Progenitor cell of endocrine pancreas (in vitro differentiated cells): ENCODE measurements at regions not wholly inside any gene's neighbourhood (a gene's known extent, or its start where the extent isn't known, plus 50 kb on each side); places are given as distances from the start of the nearest gene placed in this dataset.
"Not testable (repeated sequence)": the region's sequence is repeated elsewhere in the genome, so short reads cannot be mapped to it uniquely, and the experiment has no call there.

Source experiments
- DNase-seq: peaks from one replicate; pipeline ENCODE4 v3.0.0; 2021; ENCODE audit warnings: low spot score; ENCODE audit not compliant: unreplicated experiment
- H3K27ac Mint-ChIP-seq: 2 replicates; pipeline ENCODE4 v1.8.0; 2021; ENCODE audit warnings: mild to moderate bottlenecking, moderate library complexity, mixed read lengths
- H3K27me3 Mint-ChIP-seq: 2 replicates; pipeline ENCODE4 v1.8.0; 2021; ENCODE audit warnings: mixed read lengths
- H3K36me3 Mint-ChIP-seq: 2 replicates; pipeline ENCODE4 v1.8.0; 2022; ENCODE audit warnings: mixed read lengths; ENCODE audit not compliant: insufficient read depth
- H3K4me1 Mint-ChIP-seq: 2 replicates; pipeline ENCODE4 v1.8.0; 2021; ENCODE audit warnings: low read depth, mixed read lengths
- H3K4me3 Mint-ChIP-seq: 2 replicates; pipeline ENCODE4 v1.8.0; 2021; ENCODE audit warnings: low read depth, mild to moderate bottlenecking, moderate library complexity, mixed read lengths
- H3K9me3 Mint-ChIP-seq: 2 replicates; pipeline ENCODE4 v1.8.0; 2021; ENCODE audit warnings: low read depth, mixed read lengths
- TF ChIP-seq, protein P1 (sequence below): fragments of 200-600 bp; sonication (generic); IDR thresholded peaks from one replicate; pipeline ENCODE4 v1.5.0; 2021; ENCODE audit warnings: antibody characterized with exemption, mild to moderate bottlenecking; ENCODE audit not compliant: unreplicated experiment

DNA sequence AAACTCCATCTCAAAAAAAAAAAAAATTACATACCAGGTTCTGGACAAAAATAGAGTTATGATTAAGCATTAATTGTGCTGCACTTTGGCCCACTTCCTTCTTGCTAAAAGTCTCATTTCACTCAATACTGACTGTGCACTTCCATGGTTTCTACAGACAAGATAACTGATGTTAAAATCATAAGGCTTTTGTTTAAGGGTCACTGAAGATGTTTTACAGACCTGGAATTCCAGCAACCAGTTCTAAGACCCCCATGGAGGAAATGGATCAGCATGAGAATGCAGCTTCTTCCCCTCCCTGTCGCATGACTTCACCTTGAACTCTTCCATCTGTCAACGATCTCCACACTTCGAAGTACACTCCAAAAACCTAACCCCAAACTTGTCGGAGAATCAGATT, 1191.8 kb upstream of the AUTS2 start:
- TF ChIP-seq, protein P1, sequence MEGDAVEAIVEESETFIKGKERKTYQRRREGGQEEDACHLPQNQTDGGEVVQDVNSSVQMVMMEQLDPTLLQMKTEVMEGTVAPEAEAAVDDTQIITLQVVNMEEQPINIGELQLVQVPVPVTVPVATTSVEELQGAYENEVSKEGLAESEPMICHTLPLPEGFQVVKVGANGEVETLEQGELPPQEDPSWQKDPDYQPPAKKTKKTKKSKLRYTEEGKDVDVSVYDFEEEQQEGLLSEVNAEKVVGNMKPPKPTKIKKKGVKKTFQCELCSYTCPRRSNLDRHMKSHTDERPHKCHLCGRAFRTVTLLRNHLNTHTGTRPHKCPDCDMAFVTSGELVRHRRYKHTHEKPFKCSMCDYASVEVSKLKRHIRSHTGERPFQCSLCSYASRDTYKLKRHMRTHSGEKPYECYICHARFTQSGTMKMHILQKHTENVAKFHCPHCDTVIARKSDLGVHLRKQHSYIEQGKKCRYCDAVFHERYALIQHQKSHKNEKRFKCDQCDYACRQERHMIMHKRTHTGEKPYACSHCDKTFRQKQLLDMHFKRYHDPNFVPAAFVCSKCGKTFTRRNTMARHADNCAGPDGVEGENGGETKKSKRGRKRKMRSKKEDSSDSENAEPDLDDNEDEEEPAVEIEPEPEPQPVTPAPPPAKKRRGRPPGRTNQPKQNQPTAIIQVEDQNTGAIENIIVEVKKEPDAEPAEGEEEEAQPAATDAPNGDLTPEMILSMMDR, result no peak
- Mint-ChIP-seq H3K27ac (no peak overlapping the region), H3K4me3 (no peak overlapping the region), H3K36me3 (no peaks in the 10 kb centered on the region), H3K9me3 (peaks cover 2% of the 10 kb centered on the region), H3K4me1 (no peaks in the 10 kb centered on the region), H3K27me3 (no peaks in the 10 kb centered on the region)
- DNase-seq, result no peak

- no peak for DNase-seq
- H3K4me3 Mint-ChIP-seq, result no peak overlapping the region
- no peak overlapping the region for H3K27ac Mint-ChIP-seq
- no peaks in the 10 kb centered on the region for H3K36me3 Mint-ChIP-seq
- TF ChIP-seq, protein P1, result no peak
- no peaks in the 10 kb centered on the region for H3K27me3 Mint-ChIP-seq
- peaks cover 2% of the 10 kb centered on the region for H3K9me3 Mint-ChIP-seq
- no peaks in the 10 kb centered on the region for H3K4me1 Mint-ChIP-seq
Observed at GRCh38 chr7:68407460-68407859, 1190.8 kb upstream of the AUTS2 start.

GRCh38 chr7:68408873-68409272, 1189.4 kb upstream of the AUTS2 start:
- Mint-ChIP-seq H3K4me3 (no peak overlapping the region), H3K27me3 (no peaks in the 10 kb centered on the region), H3K27ac (no peak overlapping the region), H3K4me1 (no peaks in the 10 kb centered on the region), H3K36me3 (no peaks in the 10 kb centered on the region), H3K9me3 (no peaks in the 10 kb centered on the region)
- TF ChIP-seq, protein P1, result no peak
- DNase-seq, result no peak

DNA sequence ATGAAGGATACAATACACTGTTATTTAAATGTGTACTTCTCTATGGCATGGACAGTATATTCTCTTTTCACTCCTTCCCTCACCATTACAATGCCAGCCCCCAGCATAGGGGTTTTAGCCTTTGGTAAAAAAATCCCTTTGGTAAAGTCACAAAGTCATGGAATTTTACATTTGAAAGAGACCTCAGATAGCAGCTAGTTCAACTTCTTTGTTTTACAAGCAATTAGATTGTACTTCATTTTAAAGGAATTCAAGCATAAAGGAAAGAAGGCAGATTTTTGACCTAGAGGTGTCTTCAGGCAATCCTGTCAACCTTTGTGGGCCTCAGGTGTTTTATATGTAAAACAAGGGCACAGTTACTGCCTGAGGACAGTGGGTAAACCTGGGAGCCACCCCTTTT, 1188.4 kb upstream of the AUTS2 start:
- Mint-ChIP-seq H3K4me3 (no peak overlapping the region), H3K4me1 (no peaks in the 10 kb centered on the region), H3K36me3 (no peaks in the 10 kb centered on the region), H3K27me3 (no peaks in the 10 kb centered on the region), H3K27ac (no peak overlapping the region), H3K9me3 (no peaks in the 10 kb centered on the region)
- no peak for DNase-seq
- TF ChIP-seq, protein P1, result no peak

DNA sequence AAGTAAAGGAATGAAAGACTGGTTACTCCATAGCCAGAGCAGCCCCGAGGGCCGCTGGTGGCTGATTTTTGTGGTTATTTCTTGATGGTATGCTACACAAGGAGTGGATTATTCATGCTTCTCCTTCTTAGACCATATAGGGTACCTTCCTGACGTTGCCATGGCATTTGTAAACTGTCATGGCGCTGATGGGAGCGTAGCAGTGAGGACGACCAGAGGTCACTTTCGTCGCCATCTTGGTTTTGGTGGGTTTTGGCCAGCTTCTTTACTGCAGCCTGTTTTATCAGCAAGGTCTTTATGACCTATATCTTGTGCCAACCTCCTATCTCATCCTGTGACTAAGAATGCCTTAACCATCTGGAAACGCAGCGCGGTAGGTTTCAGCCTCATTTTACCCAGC, 1187.6 kb upstream of the AUTS2 start:
- not testable (repeated sequence) for H3K4me1 Mint-ChIP-seq, H3K27ac Mint-ChIP-seq, H3K36me3 Mint-ChIP-seq, H3K27me3 Mint-ChIP-seq, DNase-seq, H3K9me3 Mint-ChIP-seq, H3K4me3 Mint-ChIP-seq

DNA sequence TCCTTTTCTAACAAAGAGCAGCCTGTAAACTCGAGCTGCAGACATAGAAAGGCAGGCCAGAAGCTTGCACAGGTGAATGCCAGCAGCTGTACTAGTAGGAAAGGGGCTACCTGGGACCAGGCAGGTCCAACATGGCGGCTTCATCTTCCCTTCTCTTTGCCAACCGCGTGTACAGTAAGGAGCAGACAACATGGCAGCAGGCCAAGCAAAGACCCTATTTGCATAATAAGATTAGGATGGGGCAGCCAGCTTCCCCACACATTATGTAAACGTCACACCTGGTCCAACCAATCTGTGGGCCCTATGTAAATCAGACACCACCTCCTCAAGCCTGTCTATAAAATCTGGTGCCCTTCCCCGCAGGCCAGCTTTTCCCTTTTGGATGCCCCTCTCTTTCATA, 1186.5 kb upstream of the AUTS2 start:
- H3K4me1 Mint-ChIP-seq, result no peaks in the 10 kb centered on the region
- no peak overlapping the region for H3K4me3 Mint-ChIP-seq
- H3K27me3 Mint-ChIP-seq, result no peaks in the 10 kb centered on the region
- DNase-seq, result no peak
- peaks cover 3% of the 10 kb centered on the region for H3K9me3 Mint-ChIP-seq
- no peak overlapping the region for H3K27ac Mint-ChIP-seq
- TF ChIP-seq, protein P1, result no peak
- H3K36me3 Mint-ChIP-seq, result no peaks in the 10 kb centered on the region
